A549 (cell line): ENCODE measurements at regions not wholly inside any gene's neighbourhood (a gene's known extent, or its start where the extent isn't known, plus 50 kb on each side); places are given as distances from the start of the nearest gene placed in this dataset.

ENCODE experiments used
- CBX2 ChIP-seq: fragments of 200-600 bp; sonication (generic); IDR thresholded peaks from 2 replicates; pipeline ENCODE4 v1.6.1; 2016; ENCODE audit warnings: low read depth, mild to moderate bottlenecking, borderline replicate concordance
- CTCF ChIP-seq: fragments of >200 bp; sonication (Bioruptor Twin); formaldehyde crosslinking; IDR thresholded peaks from 3 replicates; pipeline ENCODE4 v1.5.1; 2016
- EP300 ChIP-seq, 2 experiments: fragments of >200 bp; sonication (Bioruptor Twin); formaldehyde crosslinking; IDR thresholded peaks; 2 replicates in 1 of 2; 3 replicates in 1 of 2; pipeline ENCODE4 v1.6.1; 2016 to 2017
- JUN ChIP-seq, 2 experiments: fragments of >200 bp; sonication (Bioruptor Twin); formaldehyde crosslinking; IDR thresholded peaks; 2 replicates in 1 of 2; 3 replicates in 1 of 2; pipeline ENCODE4 v1.6.1; 2016 to 2017
- POLR2A ChIP-seq: IDR thresholded peaks from 2 replicates; pipeline ENCODE4 v1.6.1; 2012; ENCODE audit warnings: mild to moderate bottlenecking, low read length
- POLR2AphosphoS2 ChIP-seq: conservative IDR thresholded peaks from 2 replicates; pipeline ENCODE4 v1.6.1; 2012; ENCODE audit warnings: low read length, improper control_type of control experiment, inconsistent platforms
- TF ChIP-seq, protein P1 (sequence below): IDR thresholded peaks from 2 replicates; pipeline ENCODE4 v1.6.1; 2012

DNA sequence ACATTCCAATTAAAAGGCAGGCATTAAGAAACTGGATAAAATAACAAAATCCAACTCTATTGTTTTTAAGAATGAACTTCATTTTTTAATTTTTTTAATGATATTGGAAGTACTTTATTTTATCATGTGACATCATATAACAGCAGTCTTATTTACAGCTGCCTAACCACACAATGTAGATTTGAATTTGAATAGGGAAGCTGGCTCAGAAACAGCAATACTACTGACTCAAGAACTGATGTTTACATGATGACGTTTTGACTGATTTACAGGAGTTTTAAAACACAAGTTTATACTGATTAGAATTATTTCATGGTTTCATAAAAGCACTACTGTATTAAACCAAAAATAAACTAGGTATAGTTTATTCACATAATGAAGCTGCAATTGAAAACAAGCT is 348.7 kb upstream of the NR5A2 start:
- TF ChIP-seq CBX2 (no peak), EP300 (IDR thresholded peaks at IDR 0.05) (no peak), CTCF (no peak), POLR2A (no peak), JUN (IDR thresholded peaks at IDR 0.05) (no peak), POLR2AphosphoS2 (no peak)
- TF ChIP-seq, protein P1, sequence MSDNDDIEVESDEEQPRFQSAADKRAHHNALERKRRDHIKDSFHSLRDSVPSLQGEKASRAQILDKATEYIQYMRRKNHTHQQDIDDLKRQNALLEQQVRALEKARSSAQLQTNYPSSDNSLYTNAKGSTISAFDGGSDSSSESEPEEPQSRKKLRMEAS: no peak
